ENCODE measurements at regions not wholly inside any gene's neighbourhood (a gene's known extent, or its start where the extent isn't known, plus 50 kb on each side); places are given as distances from the start of the nearest gene placed in this dataset.

DNA sequence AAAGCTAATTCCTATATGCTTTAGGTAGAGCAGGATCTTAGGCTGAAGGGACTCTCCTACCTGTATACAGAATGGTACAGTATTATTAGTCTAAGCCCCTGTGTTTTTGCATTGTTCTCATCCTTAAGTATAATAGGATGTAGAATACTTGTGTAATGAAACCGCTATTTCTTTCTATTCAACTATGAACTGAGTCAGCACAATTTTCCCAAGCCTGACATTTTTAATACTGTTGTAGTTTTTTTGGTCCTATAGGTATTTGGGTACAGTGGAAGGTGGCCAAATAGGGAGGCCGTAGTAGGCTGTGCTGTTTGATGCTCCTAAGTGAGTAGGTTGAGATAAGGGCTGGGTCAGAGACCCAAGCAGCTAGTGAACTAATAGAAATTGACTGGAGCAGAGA, 205.1 kb downstream of the MACC1 start:
- H3K9me1 ChIP-seq (replicated peaks; ENCODE audit: control insufficient read depth, extremely low read depth, insufficient read depth, low read length), result no peaks in the 10 kb centered on the region
- BruUV-seq (replicated peaks), result no TSS peak
- H3K79me2 ChIP-seq (ENCODE audit: control insufficient read depth, insufficient read depth, low read length), result no peaks in the 10 kb centered on the region
- H3K4me1 ChIP-seq (ENCODE audit: control insufficient read depth, extremely low read depth, insufficient read depth, low read length), result no peaks in the 10 kb centered on the region
- CTCF ChIA-PET, result no interaction called here
- H3K9ac ChIP-seq (replicated peaks; ENCODE audit: extremely low read depth, insufficient read depth, low read length), result no peak overlapping the region
- POLR2A ChIA-PET, result no interaction called here
- no peaks in the 10 kb centered on the region for H4K20me1 ChIP-seq (replicated peaks; ENCODE audit: control insufficient read depth, extremely low read depth, insufficient read depth, low read length)
- no peaks in the 10 kb centered on the region for H3K27me3 ChIP-seq (ENCODE audit: control insufficient read depth in 2 of 2, insufficient read depth in 2 of 2, low read length in 2 of 2)
- intact Hi-C loops (cut with micrococcal nuclease) (no loop called here), dilution Hi-C loops (cut with MboI; ENCODE audit: extremely low pct_ligation_motif_present, low sequenced_read_pairs) (no loop called here)
- TF ChIP-seq POLR2A (IDR thresholded peaks at IDR 0.05; ENCODE audit: low read depth, low read length), result no peak
- FAIRE-seq (no peak), DNase-seq (ENCODE audit: low read depth, low spot score) (no peak)
- H3K4me3 ChIP-seq (replicated peaks in 1 of 3; ENCODE audit: insufficient read depth in 1 of 3, low read depth in 1 of 3, low read length in 3 of 3), result no peak overlapping the region
- H3K27ac ChIP-seq (ENCODE audit: insufficient read depth, low read depth, low read length), result no peak overlapping the region
- no peak overlapping the region for H3K4me2 ChIP-seq (ENCODE audit: insufficient read depth, low read length)
- no peak overlapping the region for H2AFZ ChIP-seq (ENCODE audit: low read depth, low read length)
- no peaks in the 10 kb centered on the region for H3K36me3 ChIP-seq (ENCODE audit: control insufficient read depth in 2 of 2, extremely low read depth in 1 of 2, insufficient read depth in 2 of 2, low read length in 2 of 2)
- no peaks in the 10 kb centered on the region for H3K9me3 ChIP-seq (replicated peaks; ENCODE audit: control insufficient read depth, insufficient read depth, low read length)

DNA sequence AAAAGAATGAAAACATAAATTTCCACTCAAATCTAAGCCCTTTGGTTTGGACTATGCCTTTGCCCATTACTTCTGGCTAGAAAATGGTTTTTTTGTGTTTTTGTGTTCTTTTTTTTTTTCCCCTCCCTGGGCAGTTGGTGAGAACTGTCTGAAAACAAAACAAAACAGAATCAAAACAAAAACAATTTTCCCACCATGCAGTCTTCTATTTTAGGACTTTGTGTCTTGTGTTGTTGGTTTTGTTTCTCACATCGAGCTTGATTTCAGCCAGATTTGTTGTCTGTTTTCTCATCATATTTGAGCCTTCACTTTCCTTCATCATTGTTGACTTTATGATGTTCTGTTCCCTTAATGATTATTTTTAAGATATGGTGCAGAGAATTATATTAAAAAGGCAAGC, 206.3 kb downstream of the MACC1 start:
- H3K27ac ChIP-seq (ENCODE audit: insufficient read depth, low read depth, low read length), result no peak overlapping the region
- no peaks in the 10 kb centered on the region for H3K36me3 ChIP-seq (ENCODE audit: control insufficient read depth in 2 of 2, extremely low read depth in 1 of 2, insufficient read depth in 2 of 2, low read length in 2 of 2)
- H3K4me1 ChIP-seq (ENCODE audit: control insufficient read depth, extremely low read depth, insufficient read depth, low read length), result no peaks in the 10 kb centered on the region
- H3K9ac ChIP-seq (replicated peaks; ENCODE audit: extremely low read depth, insufficient read depth, low read length), result no peak overlapping the region
- dilution Hi-C loops (cut with MboI; ENCODE audit: extremely low pct_ligation_motif_present, low sequenced_read_pairs) (no loop called here), intact Hi-C loops (cut with micrococcal nuclease) (no loop called here)
- TF ChIP-seq MYC (IDR thresholded peaks at IDR 0.05; ENCODE audit: low read depth, low read length) (no peak), POLR2A (IDR thresholded peaks at IDR 0.05; ENCODE audit: low read depth, low read length) (no peak), FOS (IDR thresholded peaks at IDR 0.05; ENCODE audit: borderline replicate concordance, insufficient read depth, low read length) (no peak), EZH2 (IDR thresholded peaks at IDR 0.05; ENCODE audit: borderline replicate concordance, low read depth, low read length, severe bottlenecking) (no peak), GATA2 (IDR thresholded peaks at IDR 0.05; ENCODE audit: insufficient read depth, insufficient read length, low read depth, low read length) (no peak), JUN (IDR thresholded peaks at IDR 0.05; ENCODE audit: borderline replicate concordance, insufficient read depth, insufficient read length, low read depth) (no peak), POLR2AphosphoS5 (IDR thresholded peaks at IDR 0.05; ENCODE audit: insufficient read depth, low read depth, low read length) (no peak)
- TF ChIP-seq, protein P1, sequence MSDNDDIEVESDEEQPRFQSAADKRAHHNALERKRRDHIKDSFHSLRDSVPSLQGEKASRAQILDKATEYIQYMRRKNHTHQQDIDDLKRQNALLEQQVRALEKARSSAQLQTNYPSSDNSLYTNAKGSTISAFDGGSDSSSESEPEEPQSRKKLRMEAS (IDR thresholded peaks at IDR 0.05; ENCODE audit: insufficient read depth, insufficient read length), result no peak
- TF ChIP-seq, protein P2, sequence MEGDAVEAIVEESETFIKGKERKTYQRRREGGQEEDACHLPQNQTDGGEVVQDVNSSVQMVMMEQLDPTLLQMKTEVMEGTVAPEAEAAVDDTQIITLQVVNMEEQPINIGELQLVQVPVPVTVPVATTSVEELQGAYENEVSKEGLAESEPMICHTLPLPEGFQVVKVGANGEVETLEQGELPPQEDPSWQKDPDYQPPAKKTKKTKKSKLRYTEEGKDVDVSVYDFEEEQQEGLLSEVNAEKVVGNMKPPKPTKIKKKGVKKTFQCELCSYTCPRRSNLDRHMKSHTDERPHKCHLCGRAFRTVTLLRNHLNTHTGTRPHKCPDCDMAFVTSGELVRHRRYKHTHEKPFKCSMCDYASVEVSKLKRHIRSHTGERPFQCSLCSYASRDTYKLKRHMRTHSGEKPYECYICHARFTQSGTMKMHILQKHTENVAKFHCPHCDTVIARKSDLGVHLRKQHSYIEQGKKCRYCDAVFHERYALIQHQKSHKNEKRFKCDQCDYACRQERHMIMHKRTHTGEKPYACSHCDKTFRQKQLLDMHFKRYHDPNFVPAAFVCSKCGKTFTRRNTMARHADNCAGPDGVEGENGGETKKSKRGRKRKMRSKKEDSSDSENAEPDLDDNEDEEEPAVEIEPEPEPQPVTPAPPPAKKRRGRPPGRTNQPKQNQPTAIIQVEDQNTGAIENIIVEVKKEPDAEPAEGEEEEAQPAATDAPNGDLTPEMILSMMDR (IDR thresholded peaks at IDR 0.05; ENCODE audit: extremely low read depth in 1 of 2, insufficient read depth in 1 of 2, low read depth in 1 of 2, low read length in 2 of 2), result no peak
- H3K9me3 ChIP-seq (replicated peaks; ENCODE audit: control insufficient read depth, insufficient read depth, low read length), result no peaks in the 10 kb centered on the region
- POLR2A ChIA-PET, result no interaction called here
- DNase-seq (ENCODE audit: low read depth, low spot score) (no peak), FAIRE-seq (no peak)
- no peak overlapping the region for H2AFZ ChIP-seq (ENCODE audit: low read depth, low read length)
- no peaks in the 10 kb centered on the region for H3K27me3 ChIP-seq (ENCODE audit: control insufficient read depth in 2 of 2, insufficient read depth in 2 of 2, low read length in 2 of 2)
- BruUV-seq (replicated peaks), result no TSS peak
- no peak overlapping the region for H3K4me2 ChIP-seq (ENCODE audit: insufficient read depth, low read length)
- H3K79me2 ChIP-seq (ENCODE audit: control insufficient read depth, insufficient read depth, low read length), result no peaks in the 10 kb centered on the region
- H3K4me3 ChIP-seq (replicated peaks in 1 of 3; ENCODE audit: insufficient read depth in 1 of 3, low read depth in 1 of 3, low read length in 3 of 3), result no peak overlapping the region
- H4K20me1 ChIP-seq (replicated peaks; ENCODE audit: control insufficient read depth, extremely low read depth, insufficient read depth, low read length), result no peaks in the 10 kb centered on the region
- CTCF ChIA-PET, result no interaction called here
- H3K9me1 ChIP-seq (replicated peaks; ENCODE audit: control insufficient read depth, extremely low read depth, insufficient read depth, low read length), result no peaks in the 10 kb centered on the region
